K562 (cell line): ENCODE measurements at regions not wholly inside any gene's neighbourhood (a gene's known extent, or its start where the extent isn't known, plus 50 kb on each side); places are given as distances from the start of the nearest gene placed in this dataset.

Source experiments
- ATAC-seq: fragments of 200-7000 bp; cut with Tn5 transposase; 3 replicates; pipeline ENCODE4 v1.9.1; 2020; ENCODE audit warnings: moderate library complexity
- BruUV-seq: library from RNA; stranded (reverse); fragments of 400-500 nt; replicated peaks from 2 replicates; lab custom pipeline; 2021; lab: Mats Ljungman, UMichigan
- CTCF ChIA-PET: fragments of 300-600 bp; formaldehyde crosslinking; extraction: SDS; loops from one replicate; lab custom pipeline; 2021; ENCODE audit warnings: low intra/inter-chr PET ratio; lab: Yijun Ruan, JAX
- POLR2A ChIA-PET: fragments of 300-600, 350-650 bp; sonication (Branson Sonifier 250); formaldehyde crosslinking; extraction: SDS; loops from one replicate; lab custom pipeline; 2021; ENCODE audit warnings: antibody characterized with exemption, inconsistent platforms; lab: Yijun Ruan, JAX
- DNase-seq, 4 experiments: peaks; one replicate each; pipeline versions ENCODE4 v3.0.0 to v3.0.0-alpha.2; 2011 to 2018; ENCODE audit warnings: low spot score in 3 of 4, mixed read lengths in 3 of 4; ENCODE audit errors: extremely low read depth in 1 of 4
- FAIRE-seq: peaks from 2 replicates; lab custom pipeline; 2011; peaks lifted over from hg19 to GRCh38; lab: Jason Lieb, UNC
- H2AFZ ChIP-seq: 2 replicates; pipeline ENCODE4 v1.6.0; 2011; ENCODE audit warnings: low read depth, low read length, control low read depth, inconsistent platforms
- H3K27ac ChIP-seq: fragments of 200-600 bp; 3 replicates; pipeline ENCODE4 v1.8.0; 2011; ENCODE audit warnings: low read depth, mild to moderate bottlenecking, control low read depth, inconsistent platforms, low read length, moderate library complexity, mixed read lengths; ENCODE audit errors: extremely low read depth
- H3K27me3 ChIP-seq, 2 experiments: fragments of 300-600 bp in 1 of 2; 2 replicates in 1 of 2; 3 replicates in 1 of 2; pipeline versions ENCODE4 v1.6.0 to v1.8.0; 2011; ENCODE audit warnings: inconsistent platforms in 2 of 2, low read length in 2 of 2, mild to moderate bottlenecking in 1 of 2, mixed read lengths in 1 of 2, moderate library complexity in 1 of 2; ENCODE audit not compliant: control insufficient read depth in 2 of 2, insufficient read depth in 2 of 2
- H3K36me3 ChIP-seq: fragments of 300-600 bp; 3 replicates; pipeline ENCODE4 v1.8.0; 2011; ENCODE audit warnings: mild to moderate bottlenecking, low read length, inconsistent platforms; ENCODE audit not compliant: control insufficient read depth, insufficient read depth
- H3K4me1 ChIP-seq, 2 experiments: fragments of 200-600 bp in 1 of 2; replicated peaks in 1 of 2; 2 replicates in 1 of 2; 3 replicates in 1 of 2; pipeline versions ENCODE4 v1.5.1 to v1.8.0; 2011; ENCODE audit warnings: inconsistent platforms in 2 of 2, low read length in 2 of 2, mild to moderate bottlenecking in 1 of 2, mixed read lengths in 1 of 2, moderate library complexity in 1 of 2; ENCODE audit not compliant: control insufficient read depth in 2 of 2, insufficient read depth in 2 of 2
- H3K4me2 ChIP-seq: 2 replicates; pipeline ENCODE4 v1.6.1; 2011; ENCODE audit warnings: low read length, control low read depth, inconsistent platforms, mixed read lengths; ENCODE audit not compliant: insufficient read depth
- H3K4me3 ChIP-seq: fragments of 200-600 bp; sonication (generic), shearing (Covaris generic); 2 replicates; pipeline ENCODE4 v1.5.1; 2016; ENCODE audit warnings: control low read depth, inconsistent platforms
- H3K79me2 ChIP-seq: fragments of 200-600 bp; 3 replicates; pipeline ENCODE4 v1.8.0; 2011; ENCODE audit warnings: low read length, inconsistent platforms; ENCODE audit not compliant: control insufficient read depth, insufficient read depth
- H3K9ac ChIP-seq, 2 experiments: 2 replicates each; pipeline versions ENCODE4 v1.6.0 to v1.6.1; 2011; ENCODE audit warnings: low read depth in 2 of 2, low read length in 2 of 2, control low read depth in 1 of 2, inconsistent platforms in 1 of 2, mild to moderate bottlenecking in 1 of 2, mixed read lengths in 1 of 2; ENCODE audit not compliant: insufficient read depth in 1 of 2
- H3K9me1 ChIP-seq: one replicate; pipeline ENCODE4 v1.6.0; 2011; ENCODE audit warnings: inconsistent platforms, mild to moderate bottlenecking, low read length, moderate library complexity; ENCODE audit not compliant: control insufficient read depth, insufficient read depth
- H3K9me3 ChIP-seq: replicated peaks from 2 replicates; pipeline ENCODE4 v1.5.1; 2011; ENCODE audit warnings: low read depth, low read length, inconsistent platforms; ENCODE audit not compliant: control insufficient read depth, insufficient read depth
- H4K20me1 ChIP-seq: replicated peaks from 2 replicates; pipeline ENCODE4 v1.6.1; 2011; ENCODE audit warnings: low read length, inconsistent platforms, mixed read lengths; ENCODE audit not compliant: control insufficient read depth, insufficient read depth
- CBX1 ChIP-seq: sonication (generic); IDR thresholded peaks from 2 replicates; pipeline ENCODE4 v1.6.1; 2016; ENCODE audit warnings: antibody characterized with exemption, low read depth, mild to moderate bottlenecking
- ELF4 ChIP-seq: fragments of 450-650 bp; formaldehyde crosslinking; IDR thresholded peaks from 2 replicates; pipeline ENCODE4 v1.4.0; 2022; ENCODE audit warnings: missing genetic modification characterization
- FIP1L1 ChIP-seq: fragments of 200-400 bp; formaldehyde crosslinking; IDR thresholded peaks from 2 replicates; pipeline ENCODE4 v1.6.1; 2018; ENCODE audit warnings: mild to moderate bottlenecking, low read depth, low read length; ENCODE audit not compliant: poor library complexity, severe bottlenecking
- HDAC2 ChIP-seq: fragments of 450-650 bp; IDR thresholded peaks from 2 replicates; pipeline ENCODE4 v1.6.1; 2016; ENCODE audit warnings: mild to moderate bottlenecking
- HNRNPK ChIP-seq: fragments of 200-400 bp; formaldehyde crosslinking; IDR thresholded peaks from one replicate; pipeline ENCODE4 v1.6.1; 2018; ENCODE audit warnings: mild to moderate bottlenecking, low read depth, low read length; ENCODE audit not compliant: poor library complexity, severe bottlenecking
- JUNB ChIP-seq: fragments of 450-650 bp; formaldehyde crosslinking; conservative IDR thresholded peaks from 2 replicates; pipeline ENCODE4 v1.4.0; 2020; ENCODE audit warnings: mild to moderate bottlenecking
- MEIS2 ChIP-seq: fragments of 450-650 bp; IDR thresholded peaks from 2 replicates; pipeline ENCODE4 v1.6.1; 2014; ENCODE audit warnings: mild to moderate bottlenecking; ENCODE audit not compliant: partially characterized antibody
- NFXL1 ChIP-seq: fragments of 450-650 bp; formaldehyde crosslinking; IDR thresholded peaks from 2 replicates; pipeline ENCODE4 v1.4.0; 2021; ENCODE audit warnings: mild to moderate bottlenecking
- ZNF764 ChIP-seq: fragments of 250-450 bp; sonication (Bioruptor Pico); IDR thresholded peaks from 2 replicates; pipeline ENCODE4 v1.4.0; 2020; ENCODE audit warnings: low read depth, mild to moderate bottlenecking, moderate library complexity
- WGBS: fragments of 100-300 bp; shearing (Covaris generic); methylation state at CpG from one replicate; pipeline ENCODE4 v1.1.6; 2016; ENCODE audit warnings: low coverage, mixed read lengths; ENCODE audit not compliant: insufficient coverage; ENCODE audit errors: missing lambda C conversion rate; 5-methylcytosine and 5-hydroxymethylcytosine counted together
- in situ Hi-C: fragments of 300-500 bp; cut with MboI; formaldehyde crosslinking; loops from 4 replicates; pipeline ENCODE4 v1.15.0; 2018; ENCODE audit warnings: inconsistent platforms, mixed read lengths
- intact Hi-C: fragments of 100-400 bp; cut with micrococcal nuclease; formaldehyde crosslinking; loops from 2 replicates; pipeline ENCODE4 v1.14.2; 2022
- TF ChIP-seq, protein P1 (sequence below): sonication (generic); formaldehyde crosslinking; IDR thresholded peaks from 2 replicates; pipeline ENCODE4 v1.8.1; 2023; ENCODE audit warnings: mild to moderate bottlenecking, missing genetic modification reagents
- TF ChIP-seq, protein P2 (sequence below): fragments of 250-450 bp; sonication (Bioruptor Pico); IDR thresholded peaks from 2 replicates; pipeline ENCODE4 v1.4.0; 2020; ENCODE audit warnings: mild to moderate bottlenecking, moderate library complexity, borderline replicate concordance

DNA sequence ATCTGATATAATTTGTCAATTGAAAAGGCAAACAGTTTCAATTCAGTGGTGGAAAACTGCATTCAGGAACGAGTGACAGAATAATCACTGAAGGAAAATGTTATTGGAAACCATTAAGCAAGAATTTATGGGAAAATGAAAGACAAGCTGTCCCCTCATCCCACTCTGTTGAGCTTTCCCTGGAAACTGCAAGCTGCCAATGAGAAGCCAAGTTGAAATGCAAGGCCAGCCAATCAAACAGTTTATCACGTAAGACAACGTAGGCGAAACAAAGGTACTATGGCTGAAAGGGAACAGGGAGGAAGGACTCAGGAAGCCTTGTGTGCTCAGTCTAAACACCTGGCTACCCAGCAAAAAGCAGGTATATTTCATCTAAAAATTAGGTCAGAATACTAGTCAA lies 187.9 kb upstream of the ATP10A start (continued):
- TF ChIP-seq, protein P1, sequence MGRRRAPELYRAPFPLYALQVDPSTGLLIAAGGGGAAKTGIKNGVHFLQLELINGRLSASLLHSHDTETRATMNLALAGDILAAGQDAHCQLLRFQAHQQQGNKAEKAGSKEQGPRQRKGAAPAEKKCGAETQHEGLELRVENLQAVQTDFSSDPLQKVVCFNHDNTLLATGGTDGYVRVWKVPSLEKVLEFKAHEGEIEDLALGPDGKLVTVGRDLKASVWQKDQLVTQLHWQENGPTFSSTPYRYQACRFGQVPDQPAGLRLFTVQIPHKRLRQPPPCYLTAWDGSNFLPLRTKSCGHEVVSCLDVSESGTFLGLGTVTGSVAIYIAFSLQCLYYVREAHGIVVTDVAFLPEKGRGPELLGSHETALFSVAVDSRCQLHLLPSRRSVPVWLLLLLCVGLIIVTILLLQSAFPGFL (CRISPR knock-in tag): no peak
- TF ChIP-seq ELF4 (CRISPR knock-in tag): no peak
- TF ChIP-seq ZNF764: no peak
- TF ChIP-seq HDAC2: no peak
- no peak for TF ChIP-seq HNRNPK
- TF ChIP-seq NFXL1 (CRISPR knock-in tag): no peak

DNA sequence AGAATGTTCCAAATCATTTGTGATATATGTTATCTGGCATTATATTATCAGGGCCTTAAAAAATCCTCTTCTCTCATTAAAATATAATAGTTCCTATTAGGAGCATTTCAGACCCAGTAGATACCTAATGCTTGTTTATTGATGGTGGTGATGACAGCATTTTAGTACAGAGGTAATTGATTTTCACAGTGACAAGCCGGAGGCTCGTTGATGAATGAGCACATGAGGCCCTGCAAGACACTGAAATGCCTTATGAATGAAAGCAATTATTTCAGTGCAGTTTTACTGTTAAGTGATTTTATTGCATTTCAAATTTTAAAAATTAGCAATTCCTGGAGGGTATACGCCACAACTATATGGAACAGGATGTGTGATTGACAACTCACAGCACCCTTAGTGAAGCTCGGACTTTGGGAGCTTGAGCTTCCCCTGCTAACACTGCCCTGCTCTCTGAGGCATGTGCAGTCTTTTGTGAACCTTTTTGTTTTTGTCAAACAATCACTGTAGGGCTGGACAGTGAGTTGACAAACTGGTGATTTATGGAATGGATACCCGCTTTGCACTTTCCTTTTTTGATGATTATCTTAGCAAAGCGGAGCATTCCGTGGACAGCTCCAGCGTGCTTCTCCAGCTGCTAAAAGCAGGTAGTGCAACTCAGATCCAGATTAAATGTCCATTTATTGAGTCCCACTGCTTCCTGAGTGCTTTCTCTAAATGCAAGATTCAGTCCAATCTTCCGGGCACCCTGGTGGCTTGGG lies 187.0 kb upstream of the ATP10A start:
- H4K20me1 ChIP-seq: no peaks in the 10 kb centered on the region
- H2AFZ ChIP-seq: no peak overlapping the region
- DNase-seq (no peak), FAIRE-seq (no peak), ATAC-seq (no peak)
- no peak overlapping the region for H3K4me3 ChIP-seq
- no peaks in the 10 kb centered on the region for H3K79me2 ChIP-seq
- H3K9me1 ChIP-seq: no peaks in the 10 kb centered on the region
- ChIA-PET POLR2A (interaction anchor here (0.7 kb wide), 1 partner anchor 66 kb away, joined by 4 read pairs; no protein-coding TSS in a partner anchor), CTCF (no interaction called here)
- no peak for TF ChIP-seq JUNB
- TF ChIP-seq CBX1: no peak
- no peak for TF ChIP-seq FIP1L1
- TF ChIP-seq, protein P2, sequence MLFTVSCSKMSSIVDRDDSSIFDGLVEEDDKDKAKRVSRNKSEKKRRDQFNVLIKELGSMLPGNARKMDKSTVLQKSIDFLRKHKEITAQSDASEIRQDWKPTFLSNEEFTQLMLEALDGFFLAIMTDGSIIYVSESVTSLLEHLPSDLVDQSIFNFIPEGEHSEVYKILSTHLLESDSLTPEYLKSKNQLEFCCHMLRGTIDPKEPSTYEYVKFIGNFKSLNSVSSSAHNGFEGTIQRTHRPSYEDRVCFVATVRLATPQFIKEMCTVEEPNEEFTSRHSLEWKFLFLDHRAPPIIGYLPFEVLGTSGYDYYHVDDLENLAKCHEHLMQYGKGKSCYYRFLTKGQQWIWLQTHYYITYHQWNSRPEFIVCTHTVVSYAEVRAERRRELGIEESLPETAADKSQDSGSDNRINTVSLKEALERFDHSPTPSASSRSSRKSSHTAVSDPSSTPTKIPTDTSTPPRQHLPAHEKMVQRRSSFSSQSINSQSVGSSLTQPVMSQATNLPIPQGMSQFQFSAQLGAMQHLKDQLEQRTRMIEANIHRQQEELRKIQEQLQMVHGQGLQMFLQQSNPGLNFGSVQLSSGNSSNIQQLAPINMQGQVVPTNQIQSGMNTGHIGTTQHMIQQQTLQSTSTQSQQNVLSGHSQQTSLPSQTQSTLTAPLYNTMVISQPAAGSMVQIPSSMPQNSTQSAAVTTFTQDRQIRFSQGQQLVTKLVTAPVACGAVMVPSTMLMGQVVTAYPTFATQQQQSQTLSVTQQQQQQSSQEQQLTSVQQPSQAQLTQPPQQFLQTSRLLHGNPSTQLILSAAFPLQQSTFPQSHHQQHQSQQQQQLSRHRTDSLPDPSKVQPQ (CRISPR knock-in tag): no peak
- TF ChIP-seq MEIS2: peak; percentile 30
- no peak overlapping the region for H3K9ac ChIP-seq
- H3K4me2 ChIP-seq: no peak overlapping the region
- H3K27ac ChIP-seq: no peak overlapping the region
- H3K4me1 ChIP-seq: no peaks in the 10 kb centered on the region
- intact Hi-C loops: no loop called here
- in situ Hi-C loops: no loop called here
- H3K9me3 ChIP-seq: no peaks in the 10 kb centered on the region
- WGBS: 3% methylated on average over 9 of the region's 9 CpGs
- no peaks in the 10 kb centered on the region for H3K36me3 ChIP-seq
- no peaks in the 10 kb centered on the region; a peak in 1 of 5 replicates for H3K27me3 ChIP-seq
- no TSS peak for BruUV-seq
